ENCODE measurements at regions not wholly inside any gene's neighbourhood (a gene's known extent, or its start where the extent isn't known, plus 50 kb on each side); places are given as distances from the start of the nearest gene placed in this dataset.

- TF ChIP-seq CTCF (conservative IDR thresholded peaks at IDR 0.05; ENCODE audit: low read length) (no peak), EZH2phosphoT487 (IDR thresholded peaks at IDR 0.05; ENCODE audit: borderline replicate concordance, low read depth, low read length) (no peak)
Observed at GRCh38 chr21:41684381-41685245, 82.2 kb downstream of the RIPK4 start.
